Endodermal cell (in vitro differentiated cells): ENCODE measurements at regions not wholly inside any gene's neighbourhood (a gene's known extent, or its start where the extent isn't known, plus 50 kb on each side); places are given as distances from the start of the nearest gene placed in this dataset.

Experiments
- DNase-seq: peaks from one replicate; pipeline ENCODE4 v3.0.0-alpha.2; 2017
- H3K27ac ChIP-seq: 2 replicates; pipeline ENCODE4 v1.5.1; 2013; ENCODE audit warnings: mild to moderate bottlenecking, low read depth, low read length, moderate library complexity
- H3K27me3 ChIP-seq: 2 replicates; pipeline ENCODE4 v1.6.1; 2013; ENCODE audit warnings: mild to moderate bottlenecking, low read length, moderate library complexity; ENCODE audit not compliant: insufficient read depth, control insufficient read depth, poor library complexity, severe bottlenecking
- H3K36me3 ChIP-seq: 2 replicates; pipeline ENCODE4 v1.7.0; 2013; ENCODE audit warnings: mild to moderate bottlenecking, low read length, moderate library complexity; ENCODE audit not compliant: control insufficient read depth, insufficient read depth
- H3K4me1 ChIP-seq: one replicate; pipeline ENCODE4 v1.7.0; 2013; ENCODE audit warnings: low read length; ENCODE audit not compliant: control insufficient read depth, insufficient read depth
- H3K4me3 ChIP-seq: 2 replicates; pipeline ENCODE4 v1.5.1; 2013; ENCODE audit warnings: mild to moderate bottlenecking, low read length, moderate library complexity
- H3K9ac ChIP-seq: 2 replicates; pipeline ENCODE4 v1.6.1; 2013; ENCODE audit warnings: mild to moderate bottlenecking, low read length, moderate library complexity; ENCODE audit not compliant: poor library complexity, severe bottlenecking; ENCODE audit errors: extremely low read depth
- H3K9me3 ChIP-seq: 2 replicates; pipeline ENCODE4 v1.6.1; 2013; ENCODE audit warnings: mild to moderate bottlenecking, low read length, moderate library complexity; ENCODE audit not compliant: control insufficient read depth
- H3K27ac Mint-ChIP-seq: 2 replicates; pipeline ENCODE4 v1.8.0; 2020; ENCODE audit warnings: mixed read lengths
- H3K27me3 Mint-ChIP-seq: 2 replicates; pipeline ENCODE4 v1.8.0; 2021; ENCODE audit warnings: mild to moderate bottlenecking, mixed read lengths; ENCODE audit not compliant: insufficient read depth
- H3K36me3 Mint-ChIP-seq: 2 replicates; pipeline ENCODE4 v1.8.0; 2020; ENCODE audit warnings: low read depth, mixed read lengths
- H3K4me1 Mint-ChIP-seq: 2 replicates; pipeline ENCODE4 v1.8.0; 2020; ENCODE audit warnings: mixed read lengths
- H3K4me3 Mint-ChIP-seq: 2 replicates; pipeline ENCODE4 v1.8.0; 2020; ENCODE audit warnings: mild to moderate bottlenecking, moderate library complexity, mixed read lengths
- H3K9me3 Mint-ChIP-seq: 2 replicates; pipeline ENCODE4 v1.8.0; 2020; ENCODE audit warnings: mild to moderate bottlenecking, mixed read lengths
- CTCF ChIP-seq: fragments of 200-600 bp; sonication (generic); conservative IDR thresholded peaks from 2 replicates; pipeline ENCODE4 v1.5.0; 2021; ENCODE audit warnings: antibody characterized with exemption, mild to moderate bottlenecking
- WGBS, 2 experiments: methylation state at CpG; one replicate each; pipeline versions ENCODE4 v1.1.5 to v1.1.7; 2013; ENCODE audit warnings: missing lambda C conversion rate in 2 of 2, mixed read lengths in 1 of 2; ENCODE audit not compliant: insufficient coverage in 1 of 2, insufficient read length in 1 of 2; 5-methylcytosine and 5-hydroxymethylcytosine counted together

- Histone ChIP-seq H3K27me3 (no peaks in the 10 kb centered on the region), H3K4me1 (peaks cover 3% of the 10 kb centered on the region), H3K9ac (no peak overlapping the region), H3K36me3 (no peaks in the 10 kb centered on the region), H3K27ac (no peak overlapping the region), H3K4me3 (no peak overlapping the region), H3K9me3 (no peaks in the 10 kb centered on the region)
- Mint-ChIP-seq H3K4me3 (no peak overlapping the region), H3K27me3 (no peaks in the 10 kb centered on the region), H3K9me3 (no peaks in the 10 kb centered on the region), H3K36me3 (no peaks in the 10 kb centered on the region), H3K4me1 (peaks cover 17% of the 10 kb centered on the region), H3K27ac (no peak overlapping the region)
- WGBS, 2 experiments: 88 to 92% methylated on average over 3 to 10 of the region's 10 CpGs
- no peak for DNase-seq
- no peak for TF ChIP-seq CTCF
These were observed 122.4 kb downstream of the RIN2 start for GRCh38 chr20:19880256-19881079.

GRCh38 chr20:19881080-19881840 lies 123.2 kb downstream of the RIN2 start:
- no peak for TF ChIP-seq CTCF
- Histone ChIP-seq H3K9me3 (no peaks in the 10 kb centered on the region), H3K9ac (no peak overlapping the region), H3K4me1 (peaks cover 3% of the 10 kb centered on the region), H3K4me3 (no peak overlapping the region), H3K36me3 (no peaks in the 10 kb centered on the region), H3K27me3 (no peaks in the 10 kb centered on the region), H3K27ac (no peak overlapping the region)
- Mint-ChIP-seq H3K4me3 (no peak overlapping the region), H3K4me1 (peaks cover 14% of the 10 kb centered on the region), H3K9me3 (no peaks in the 10 kb centered on the region), H3K27me3 (no peaks in the 10 kb centered on the region), H3K36me3 (no peaks in the 10 kb centered on the region), H3K27ac (no peak overlapping the region)
- DNase-seq: no peak
- 89 to 100% methylated on average over 2 of the region's 3 CpGs for WGBS, 2 experiments

- no peak overlapping the region for H3K27ac Mint-ChIP-seq
- peaks cover 14% of the 10 kb centered on the region for H3K4me1 Mint-ChIP-seq
- no peaks in the 10 kb centered on the region for H3K36me3 Mint-ChIP-seq
- H3K27me3 ChIP-seq: no peaks in the 10 kb centered on the region
- H3K36me3 ChIP-seq: no peaks in the 10 kb centered on the region
- H3K27me3 Mint-ChIP-seq: no peaks in the 10 kb centered on the region
- H3K4me1 ChIP-seq: peaks cover 3% of the 10 kb centered on the region
- no peaks in the 10 kb centered on the region for H3K9me3 ChIP-seq
- no peak overlapping the region for H3K4me3 ChIP-seq
- H3K4me3 Mint-ChIP-seq: no peak overlapping the region
- no peak for DNase-seq
- no peak overlapping the region for H3K9ac ChIP-seq
- H3K9me3 Mint-ChIP-seq: no peaks in the 10 kb centered on the region
- no peak overlapping the region for H3K27ac ChIP-seq
- 85 to 96% methylated on average over 2 to 3 of the region's 3 CpGs for WGBS, 2 experiments
- TF ChIP-seq CTCF: no peak
These were observed 123.9 kb downstream of the RIN2 start for GRCh38 chr20:19881990-19882389.
